Urothelium cell line (cell line): ENCODE measurements at regions not wholly inside any gene's neighbourhood (a gene's known extent, or its start where the extent isn't known, plus 50 kb on each side); places are given as distances from the start of the nearest gene placed in this dataset.

Experiments used
- DNase-seq: peaks from one replicate; pipeline ENCODE4 v3.0.0; 2011; ENCODE audit warnings: low spot score, mixed read lengths
- FAIRE-seq: peaks from 2 replicates; lab custom pipeline; 2011; peaks lifted over from hg19 to GRCh38; lab: Jason Lieb, UNC

DNA sequence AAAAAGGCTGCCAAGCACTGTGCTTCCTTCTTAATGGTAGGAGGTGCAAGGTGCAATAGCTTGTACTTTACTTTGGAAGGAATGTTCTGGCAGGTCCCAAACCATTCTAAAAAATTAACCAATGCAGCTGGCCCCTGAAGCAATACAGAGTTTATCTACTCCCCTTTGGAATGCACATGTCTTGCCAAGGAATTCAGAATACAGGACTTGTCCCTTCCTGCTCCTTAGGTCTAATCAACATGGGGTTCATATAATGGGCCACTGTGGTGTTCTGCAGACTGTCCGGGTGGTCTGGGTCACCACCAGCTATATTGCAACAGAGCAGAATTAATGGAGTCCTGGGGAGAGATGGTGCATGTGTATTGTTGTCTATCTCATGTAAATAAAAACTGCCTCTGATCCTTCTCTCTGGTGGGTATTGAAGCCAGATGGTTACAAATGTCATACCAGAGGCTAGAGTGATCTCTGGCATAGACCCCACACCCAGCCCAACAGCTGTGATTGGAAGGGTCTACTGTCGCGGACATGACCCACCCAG is 112.8 kb downstream of the RIPK4 start:
- FAIRE-seq, result no peak

DNA sequence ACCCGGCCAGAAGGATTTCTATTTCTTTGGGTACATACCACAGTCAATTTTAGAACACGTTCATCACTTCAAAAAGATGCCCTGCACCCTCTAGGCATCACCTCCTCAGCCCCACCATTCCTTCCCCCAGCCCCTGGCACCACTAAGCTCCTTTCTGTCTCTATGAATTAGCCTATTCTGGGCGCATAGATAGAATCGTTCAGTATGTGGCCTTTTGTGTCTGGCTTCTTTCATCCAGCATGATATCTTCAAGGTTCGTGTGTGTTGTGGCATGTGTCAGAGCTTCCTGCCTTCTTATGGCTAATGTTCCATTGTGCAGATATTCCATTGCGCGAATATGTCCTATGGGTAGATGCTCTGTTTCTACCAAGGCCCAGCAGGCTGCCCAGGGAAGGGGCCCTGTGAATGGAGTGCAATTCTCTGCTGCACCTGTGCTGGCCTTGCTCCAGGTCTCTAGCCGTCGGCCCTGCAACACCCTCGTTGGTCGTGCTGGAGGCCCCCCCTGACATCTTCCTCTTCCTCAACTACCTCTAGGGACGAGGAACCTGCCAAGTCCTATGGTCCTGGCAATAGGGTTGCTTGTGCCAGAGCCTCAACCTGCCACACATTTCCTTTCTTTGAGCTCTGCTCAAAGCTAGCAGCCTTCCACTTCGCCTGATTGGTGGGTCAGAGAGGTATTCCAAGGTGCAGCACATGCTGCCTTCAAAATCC is 113.5 kb downstream of the RIPK4 start:
- FAIRE-seq (no peak), DNase-seq (no peak)

More for the DNA sequence above, 112.8 kb downstream of the RIPK4 start:
- DNase-seq, result no peak

DNA sequence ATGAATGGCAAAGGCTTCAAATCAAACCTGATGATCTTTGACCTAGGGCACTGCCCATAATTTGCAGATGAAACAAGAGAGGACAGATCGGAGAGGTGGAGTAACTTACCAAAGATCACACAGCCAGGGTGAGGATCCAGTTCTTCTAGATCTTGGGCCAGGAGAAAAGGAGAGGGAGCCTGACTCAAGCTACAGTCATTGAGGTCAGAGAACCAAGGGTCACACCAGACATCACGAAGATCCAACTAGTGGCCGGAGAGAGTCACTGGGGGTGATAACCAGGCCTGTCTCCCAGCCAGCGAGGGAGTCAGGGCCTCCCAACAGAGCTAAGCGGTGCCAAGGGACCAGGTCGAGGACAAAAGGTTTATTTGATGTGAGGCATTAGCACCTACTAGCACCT is 115.0 kb downstream of the RIPK4 start:
- FAIRE-seq, result no peak
- no peak for DNase-seq

DNA sequence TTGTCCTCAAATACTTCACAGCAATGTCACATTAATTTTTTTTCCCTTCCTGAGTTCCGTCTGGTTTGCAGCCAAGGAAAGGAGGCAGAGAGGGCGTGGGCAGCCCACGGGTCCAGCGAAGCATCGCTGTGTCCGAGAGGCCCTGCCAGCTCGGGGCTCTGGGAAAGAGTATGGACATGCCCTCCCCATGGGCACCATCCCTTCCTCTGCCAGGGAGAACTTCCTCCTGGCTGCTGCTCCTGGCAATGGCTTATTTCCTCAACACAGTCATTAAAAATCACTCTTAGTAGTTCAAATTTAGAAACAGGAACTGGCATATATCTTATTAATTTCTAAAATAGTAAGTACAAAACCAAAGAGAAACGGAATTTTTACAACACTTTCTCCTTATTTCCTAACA is 115.4 kb downstream of the RIPK4 start:
- DNase-seq (no peak), FAIRE-seq (no peak)

DNA sequence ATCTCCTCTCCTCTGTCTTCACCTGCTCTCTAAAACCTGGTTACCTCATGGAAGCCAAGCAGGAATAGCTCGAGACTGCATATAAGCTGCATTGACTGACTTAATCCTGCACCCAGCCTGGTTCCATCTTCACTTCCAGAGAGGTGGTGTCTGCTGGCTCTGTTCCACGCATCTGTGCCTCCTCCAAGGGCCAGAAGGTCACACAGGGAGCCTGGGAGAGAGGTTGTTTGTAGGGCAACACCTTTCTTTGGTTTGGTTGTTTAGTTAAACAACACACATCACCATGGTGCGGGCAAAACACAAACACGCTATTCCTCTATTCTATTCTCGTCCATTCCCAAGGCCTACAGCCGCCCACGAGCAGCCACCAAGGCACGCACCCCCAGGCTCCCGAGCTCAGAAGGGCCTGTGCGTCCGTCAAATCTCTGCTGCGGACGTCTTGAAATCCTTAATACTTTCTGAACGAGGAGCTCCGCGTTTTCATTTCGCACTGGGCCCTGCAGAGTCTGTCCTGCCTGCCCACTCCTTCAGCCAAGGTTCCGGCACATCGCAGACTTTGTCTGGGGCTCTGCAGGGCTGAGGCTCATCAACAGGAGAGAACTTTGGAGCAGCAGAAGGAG is 116.2 kb downstream of the RIPK4 start:
- FAIRE-seq (no peak), DNase-seq (no peak)

DNA sequence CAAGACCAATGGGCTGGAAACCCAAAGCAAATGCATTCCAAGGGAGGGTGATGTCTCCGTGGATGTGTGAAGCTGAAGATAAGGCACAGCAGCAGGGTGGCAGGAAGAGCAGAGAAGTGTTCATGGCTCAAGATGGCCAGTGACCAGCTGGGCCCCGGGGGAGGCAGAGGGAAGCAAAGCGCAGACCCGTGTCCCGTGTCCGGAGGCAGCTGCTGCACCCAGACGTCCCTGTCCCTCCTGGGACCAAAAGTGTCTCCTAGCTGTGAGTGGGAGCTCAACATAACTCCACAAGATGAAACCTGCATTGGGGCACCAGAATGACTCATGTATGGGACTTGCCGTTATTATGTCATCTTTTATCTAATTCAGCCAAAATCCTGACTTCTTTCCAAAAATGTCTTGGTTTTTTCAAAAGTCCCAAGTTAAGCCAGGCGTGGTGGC is 118.2 kb downstream of the RIPK4 start:
- FAIRE-seq (no peak), DNase-seq (no peak)

DNA sequence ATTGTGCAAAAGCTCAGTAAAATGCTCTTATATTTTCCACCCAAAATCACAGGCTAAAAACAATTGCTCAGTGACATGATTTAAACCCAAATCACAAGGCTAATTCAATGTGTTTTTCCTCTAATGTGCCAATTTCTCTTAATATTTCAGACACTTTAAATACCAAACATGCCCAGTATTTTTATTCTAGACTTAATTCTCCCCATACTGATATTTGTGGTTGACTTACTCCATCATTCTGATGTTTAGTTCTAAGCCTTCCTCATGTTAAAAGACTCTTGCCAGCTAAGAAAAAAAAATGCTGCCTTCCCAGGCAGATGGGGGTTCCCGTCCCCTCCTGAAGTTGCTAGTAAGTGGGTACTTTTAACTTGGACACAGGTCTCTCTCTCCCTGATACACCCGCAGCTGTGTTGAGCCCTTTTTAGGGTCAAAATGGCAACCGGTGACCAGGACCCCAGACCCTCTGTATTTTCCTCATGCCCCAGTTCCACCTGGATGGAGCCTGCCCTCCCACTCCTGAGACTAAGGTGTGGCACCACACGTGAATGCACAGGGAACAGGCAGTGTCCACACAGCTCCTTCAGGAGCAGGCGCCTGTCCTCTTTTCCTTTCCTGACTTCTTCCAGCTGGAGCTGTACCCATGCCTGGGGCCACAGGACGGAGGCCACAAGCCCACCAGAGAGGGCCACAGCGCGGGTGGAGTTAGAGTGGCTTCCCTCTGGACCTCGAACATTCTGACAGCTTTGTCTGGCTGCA is 118.9 kb downstream of the RIPK4 start:
- FAIRE-seq (no peak), DNase-seq (no peak)

DNA sequence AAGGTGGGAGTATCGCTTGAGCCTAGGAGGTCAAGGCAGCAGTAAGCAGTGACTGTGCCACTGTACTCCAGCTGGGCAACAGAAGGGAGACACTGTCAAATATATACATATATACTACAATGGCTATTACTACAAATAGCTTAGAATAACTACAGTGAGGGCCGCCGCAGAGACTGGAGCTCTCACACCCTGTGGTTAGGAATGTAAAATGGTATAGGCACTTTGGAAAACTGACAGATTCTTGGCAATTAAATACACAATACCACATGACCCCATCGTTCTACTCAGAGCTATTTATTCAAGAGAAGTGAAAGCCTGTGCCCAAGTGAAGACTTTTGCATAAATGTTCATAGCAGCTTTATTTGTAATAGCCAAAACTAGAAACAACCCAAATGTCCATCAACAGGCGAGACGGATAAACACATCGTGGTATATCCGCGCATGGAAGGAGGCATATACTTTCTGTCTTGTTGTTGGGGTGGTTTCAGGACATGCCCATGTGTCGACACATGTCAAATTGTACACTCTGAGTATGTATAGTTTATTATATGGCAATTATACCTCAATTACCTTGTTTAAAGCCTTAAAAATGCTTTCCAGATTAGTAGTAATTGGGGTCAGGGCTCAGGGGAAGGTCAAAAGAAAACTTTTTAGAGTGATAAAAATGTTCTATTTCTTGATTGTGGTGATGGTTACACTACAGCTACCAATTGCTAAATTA is 123.4 kb downstream of the RIPK4 start:
- DNase-seq (no peak), FAIRE-seq (no peak)

DNA sequence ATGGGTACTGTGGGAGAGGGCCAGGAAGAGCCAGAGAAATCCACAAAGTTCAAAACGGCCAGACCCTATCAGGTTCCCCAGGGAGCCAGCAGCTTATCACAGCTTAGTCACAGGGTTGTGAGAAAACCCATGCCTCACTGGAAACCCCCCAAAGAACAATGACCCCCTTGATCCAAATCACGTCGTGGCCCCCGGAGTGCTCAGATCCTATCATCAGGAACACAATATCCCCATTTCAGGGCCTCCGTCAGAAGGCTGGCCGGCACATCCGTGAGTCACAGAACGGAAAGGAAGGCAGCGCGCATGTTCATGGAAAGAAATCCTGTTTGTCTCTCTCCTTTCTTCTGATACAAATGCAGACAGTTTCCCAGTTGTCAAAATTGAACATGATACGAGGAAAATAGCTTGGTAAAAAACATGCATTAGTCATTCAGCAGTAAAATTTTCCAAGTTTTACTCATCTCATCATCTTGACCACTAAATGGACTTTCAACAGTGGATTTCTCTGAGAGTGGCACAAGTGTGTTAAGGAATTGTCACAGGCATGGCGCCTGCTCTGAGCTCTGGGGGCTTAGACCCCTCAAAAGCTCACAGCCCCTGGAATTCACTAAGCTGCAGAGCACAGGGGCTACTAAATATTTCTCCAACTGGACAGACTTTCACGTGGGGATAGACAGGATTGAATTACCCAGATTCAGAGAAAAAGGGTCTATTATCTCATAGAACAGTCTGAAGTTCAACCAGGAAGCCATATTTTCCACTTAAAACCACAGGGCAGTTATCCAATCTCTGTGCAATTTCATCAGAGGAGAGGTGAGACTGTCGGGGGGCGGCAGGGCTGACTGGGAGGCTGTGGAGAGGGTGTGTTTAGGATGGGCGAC is 124.8 kb downstream of the RIPK4 start:
- DNase-seq (peak; percentile 21), FAIRE-seq (no peak)

DNA sequence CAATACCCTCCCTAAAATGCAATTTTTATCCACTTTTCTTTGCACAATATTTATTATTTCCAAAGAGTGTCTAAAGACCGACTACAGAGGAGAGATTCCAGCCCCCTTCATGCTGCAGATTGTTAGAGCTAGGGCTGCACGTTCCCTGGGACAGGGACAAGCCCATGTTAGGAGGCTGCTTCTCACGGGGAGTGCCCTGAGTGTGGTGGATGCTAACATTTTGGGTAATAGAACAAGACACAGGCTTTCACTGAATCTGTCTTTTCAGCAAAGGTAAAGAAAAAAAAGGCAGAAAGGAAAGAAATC is 125.4 kb downstream of the RIPK4 start:
- DNase-seq (no peak), FAIRE-seq (no peak)

DNA sequence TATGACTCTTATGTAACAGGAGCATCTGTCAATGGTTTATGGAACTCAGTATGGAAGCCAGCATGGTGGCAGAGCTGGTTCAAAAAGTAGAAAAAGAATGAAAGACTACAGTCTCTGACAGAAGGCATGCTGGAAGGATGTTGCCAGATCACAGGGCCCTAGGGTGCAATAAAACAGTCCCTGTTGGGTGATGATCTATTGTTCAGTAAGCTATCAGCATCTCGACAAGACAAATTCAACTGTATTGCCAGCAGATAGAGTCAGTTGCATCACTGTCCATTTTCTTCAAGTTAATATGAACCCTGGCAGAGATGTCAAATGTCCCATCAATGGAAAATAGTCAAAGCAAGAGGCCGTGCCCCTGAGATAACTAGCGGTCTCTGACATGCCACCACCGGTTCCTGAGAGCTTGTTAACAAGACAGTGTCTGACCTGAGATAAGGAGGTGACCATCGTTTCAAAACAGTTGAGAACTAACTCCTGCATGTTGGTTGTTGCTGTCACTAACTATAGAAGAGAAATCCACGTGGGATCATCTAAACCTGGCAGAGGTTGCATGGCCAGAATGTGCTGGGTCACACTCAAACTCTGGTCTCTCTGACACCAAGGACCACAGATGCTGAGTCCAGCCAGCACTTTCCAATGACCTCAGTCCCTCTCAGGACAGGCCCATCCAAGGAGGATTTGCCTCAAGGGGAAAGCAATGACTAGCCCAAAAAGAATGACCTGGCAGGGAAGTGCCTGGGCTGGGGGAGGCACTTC is 125.9 kb downstream of the RIPK4 start:
- FAIRE-seq, result no peak
- no peak for DNase-seq

DNA sequence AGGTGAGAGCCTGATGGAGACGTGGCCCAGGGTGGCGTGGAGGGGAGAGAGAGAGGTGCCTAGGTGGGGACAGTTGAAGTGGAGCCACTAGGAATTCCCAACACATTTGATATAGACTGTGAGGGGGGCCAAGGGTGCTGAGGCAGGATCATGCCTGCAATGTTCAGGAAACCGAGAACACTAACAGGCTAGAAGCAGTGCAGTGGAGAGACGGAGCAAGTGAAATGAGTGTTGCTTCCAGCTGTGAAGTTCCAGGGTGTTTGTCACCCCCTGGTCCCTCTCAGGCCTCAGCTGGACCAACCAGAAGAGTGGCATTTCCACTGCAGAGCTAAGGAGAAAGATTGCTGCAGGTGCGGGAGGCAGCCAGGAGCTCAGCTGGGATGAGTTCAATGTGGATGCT is 127.1 kb downstream of the RIPK4 start:
- no peak for FAIRE-seq
- no peak for DNase-seq

DNA sequence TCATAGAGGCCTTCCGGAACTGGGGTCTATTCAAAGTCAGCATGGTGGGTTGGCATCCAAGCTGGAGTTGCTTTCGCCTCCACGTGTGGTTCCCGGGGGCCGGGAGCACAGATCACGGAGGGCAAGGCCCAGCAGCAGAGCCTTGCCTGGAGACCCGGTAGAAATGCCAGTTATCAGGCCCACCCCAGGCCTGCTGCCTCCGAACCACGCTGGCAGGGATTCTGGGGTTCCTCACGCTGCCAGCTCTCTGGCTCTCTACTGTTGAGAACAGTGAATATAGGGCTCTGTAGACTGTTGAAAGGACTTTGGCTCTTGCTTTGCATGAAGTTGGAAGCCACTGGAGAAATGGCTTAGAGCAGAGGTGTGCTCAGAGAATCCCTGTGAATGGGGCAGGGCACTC is 127.5 kb downstream of the RIPK4 start:
- DNase-seq (no peak), FAIRE-seq (no peak)

DNA sequence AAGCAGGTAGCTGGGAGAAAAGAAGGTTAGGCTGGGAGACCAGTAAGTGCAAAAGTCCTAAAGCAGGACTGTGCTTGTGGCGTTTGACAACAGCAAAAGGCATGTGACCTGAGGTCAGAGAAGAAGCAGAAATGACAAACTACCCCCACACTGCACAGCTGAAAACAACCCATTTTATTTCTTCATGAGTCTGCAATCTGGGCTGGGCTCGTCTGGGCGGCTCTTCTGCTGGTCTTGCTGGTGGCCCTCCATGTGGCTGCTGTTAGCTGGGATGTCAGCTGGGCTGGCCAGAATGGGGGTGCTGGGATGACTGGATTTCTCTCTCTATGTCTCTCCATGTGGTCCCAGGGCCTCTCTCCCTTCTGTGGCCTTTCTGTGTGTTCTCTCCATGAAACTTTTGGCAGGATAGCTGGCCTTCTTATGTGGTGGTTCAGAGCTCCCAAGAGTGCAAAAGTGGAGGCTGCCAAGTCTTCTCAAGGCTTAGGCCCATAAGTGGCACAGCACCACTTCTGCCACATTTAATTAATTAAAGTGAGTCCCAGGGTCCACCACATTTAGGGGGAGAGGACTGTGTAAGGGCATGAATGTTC is 128.6 kb downstream of the RIPK4 start:
- DNase-seq (no peak), FAIRE-seq (no peak)

DNA sequence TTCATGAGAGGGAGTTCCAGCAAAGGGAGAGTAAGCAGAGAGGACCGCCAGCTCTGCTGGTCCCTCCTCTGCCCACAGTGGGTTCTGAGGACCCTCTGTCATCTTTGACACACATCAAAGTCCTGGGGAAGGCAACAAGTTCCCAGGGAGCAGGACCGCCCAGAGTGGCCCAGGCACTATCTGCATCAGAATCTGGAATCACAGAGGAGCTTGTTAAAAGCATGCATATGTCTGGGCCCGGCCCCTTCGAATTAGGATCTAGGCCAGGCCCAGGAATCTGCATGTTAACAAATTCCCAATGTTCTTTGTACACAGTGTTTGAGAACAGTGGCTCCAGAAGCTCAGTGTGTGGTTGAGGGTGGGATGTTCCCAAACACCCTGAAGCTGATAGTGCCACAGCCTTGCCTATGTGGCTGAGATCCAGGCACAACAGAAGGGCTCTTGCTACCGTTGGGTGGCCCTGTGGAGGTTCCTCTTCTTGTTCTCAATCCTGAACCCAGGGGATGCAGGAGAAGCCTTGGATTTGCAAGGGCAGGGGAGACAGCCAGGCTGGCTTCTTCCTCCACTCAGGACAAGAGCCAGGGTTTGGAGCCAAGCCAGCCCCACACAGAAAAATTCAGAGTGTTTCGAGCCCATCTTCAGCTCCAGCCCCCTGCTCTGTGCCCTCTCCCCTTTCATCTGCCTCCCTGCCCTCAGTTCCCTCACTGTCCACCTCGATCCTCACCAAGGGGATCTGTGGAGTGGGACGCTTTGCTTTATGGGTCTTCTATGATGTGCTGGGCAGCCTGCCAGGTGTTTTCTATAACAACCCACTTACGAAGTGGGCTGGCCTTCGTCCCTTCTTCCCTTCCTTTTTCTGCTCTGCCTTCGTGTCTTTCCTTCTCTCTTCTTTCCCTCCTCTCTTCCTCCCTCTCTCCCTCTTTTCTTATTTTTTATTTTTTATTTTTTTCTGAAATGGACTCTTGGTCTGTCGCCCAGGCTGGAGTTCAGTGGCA is 129.0 kb upstream of the TMPRSS2 start:
- no peak for FAIRE-seq

DNA sequence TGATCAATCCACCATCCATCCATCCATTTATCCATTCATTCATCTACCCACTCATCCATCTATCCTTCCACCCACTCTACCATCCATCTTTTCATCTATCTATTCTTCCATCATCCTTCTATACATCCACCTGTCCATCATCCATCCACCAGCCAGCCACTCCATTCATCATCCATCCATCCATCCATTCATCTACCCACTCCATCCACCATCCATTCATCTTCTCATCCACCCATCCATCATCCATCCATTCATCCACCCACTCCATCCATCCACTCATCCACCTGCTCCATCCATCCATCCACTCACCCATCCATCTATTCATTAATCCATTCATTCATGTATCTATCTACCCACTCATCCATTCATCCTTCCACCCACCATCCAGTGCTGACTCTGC is 127.9 kb upstream of the TMPRSS2 start:
- FAIRE-seq (no peak), DNase-seq (no peak)

More for the DNA sequence above, 129.0 kb upstream of the TMPRSS2 start:
- DNase-seq, result no peak

DNA sequence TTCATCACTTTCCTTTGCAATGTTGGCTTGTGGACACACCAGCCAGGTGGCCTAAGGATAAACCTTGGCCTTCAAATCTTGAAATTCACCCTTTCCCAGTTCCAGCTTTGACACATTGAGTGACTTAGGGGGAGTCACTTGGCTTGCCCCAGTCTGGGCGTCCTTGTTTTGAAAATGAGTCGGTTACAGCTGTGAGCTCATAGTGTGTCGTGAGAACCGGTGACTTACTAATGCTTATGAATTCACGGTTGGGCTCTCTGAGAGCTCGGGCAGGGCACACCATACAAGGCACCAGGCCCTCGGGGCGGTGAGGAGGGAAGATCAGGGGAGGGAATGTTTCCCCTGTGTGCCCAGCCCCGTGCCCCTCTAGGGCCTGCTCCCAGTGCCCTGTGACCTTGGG is 126.9 kb upstream of the TMPRSS2 start:
- FAIRE-seq (no peak), DNase-seq (no peak)

DNA sequence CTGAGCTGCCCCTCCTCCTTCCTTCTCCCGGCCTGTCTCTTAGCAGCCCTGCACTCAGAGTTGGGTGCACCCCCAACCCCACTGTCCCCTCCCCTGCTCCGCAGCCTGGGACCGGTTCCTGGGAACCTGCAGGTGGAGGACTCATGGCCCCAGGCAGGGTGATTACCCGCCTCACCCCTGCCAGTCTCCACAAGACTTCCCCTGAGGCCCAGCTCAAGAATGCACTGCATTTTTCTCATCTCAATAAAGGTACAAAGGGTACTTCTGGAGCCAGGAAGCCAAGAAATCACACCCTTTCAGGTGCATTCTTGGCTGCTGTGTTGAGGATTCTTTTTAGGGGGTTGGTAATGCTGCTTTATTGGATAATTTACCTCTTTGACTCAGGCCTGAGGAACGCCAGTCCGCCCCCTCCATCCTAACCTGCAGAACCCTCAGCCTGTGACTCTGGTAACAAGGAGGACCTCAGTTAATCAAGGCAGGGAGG is 126.3 kb upstream of the TMPRSS2 start:
- peak; percentile 25 for DNase-seq

More for the DNA sequence above, 126.3 kb upstream of the TMPRSS2 start:
- FAIRE-seq, result no peak
